IMR-90 (cell line): ENCODE measurements at regions not wholly inside any gene's neighbourhood (a gene's known extent, or its start where the extent isn't known, plus 50 kb on each side); places are given as distances from the start of the nearest gene placed in this dataset.

Experiments used
- ATAC-seq: fragments of 200-7000 bp; cut with Tn5 transposase; 2 replicates; pipeline ENCODE4 v1.9.1; 2020; ENCODE audit warnings: low read depth, mild to moderate bottlenecking, moderate library complexity
- BruUV-seq: library from RNA; stranded (reverse); fragments of 400-500 nt; replicated peaks from 2 replicates; lab custom pipeline; 2021; lab: Mats Ljungman, UMichigan
- CTCF ChIA-PET: fragments of 300-600 bp; formaldehyde crosslinking; extraction: SDS; loops from one replicate; lab custom pipeline; 2021; ENCODE audit warnings: antibody characterized with exemption; lab: Yijun Ruan, JAX
- POLR2A ChIA-PET: fragments of 300-600 bp; sonication (Branson Sonifier 250); formaldehyde crosslinking; loops from one replicate; lab custom pipeline; 2022; ENCODE audit warnings: antibody characterized with exemption; ENCODE audit not compliant: unreplicated experiment; lab: Charles Lee
- DNase-seq: peaks from one replicate; pipeline ENCODE4 v3.0.0; 2013
- H2AFZ ChIP-seq: replicated peaks from 2 replicates; pipeline ENCODE3; 2013; ENCODE audit warnings: low read length, mild to moderate bottlenecking; ENCODE audit not compliant: poor library complexity
- H2AK5ac ChIP-seq: 2 replicates; pipeline ENCODE4 v1.6.1; 2013; ENCODE audit warnings: low read depth, low read length, inconsistent platforms
- H2AK9ac ChIP-seq: replicated peaks from 2 replicates; pipeline ENCODE3; 2013; ENCODE audit warnings: mild to moderate bottlenecking, low read depth, low read length, moderate library complexity; ENCODE audit not compliant: poor library complexity
- H2BK120ac ChIP-seq: 2 replicates; pipeline ENCODE4 v1.6.1; 2013; ENCODE audit warnings: low read depth, low read length, inconsistent platforms
- H2BK15ac ChIP-seq: 3 replicates; pipeline ENCODE4 v1.6.1; 2013; ENCODE audit warnings: low read depth, low read length, inconsistent platforms
- H2BK20ac ChIP-seq: 2 replicates; pipeline ENCODE4 v1.6.1; 2013; ENCODE audit warnings: low read depth, mild to moderate bottlenecking, inconsistent platforms, low read length, moderate library complexity
- H2BK5ac ChIP-seq: 2 replicates; pipeline ENCODE4 v1.6.1; 2013; ENCODE audit warnings: mild to moderate bottlenecking, low read depth, low read length, inconsistent platforms; ENCODE audit not compliant: poor library complexity, severe bottlenecking
- H3K14ac ChIP-seq: replicated peaks from 2 replicates; pipeline ENCODE4 v1.6.1; 2013; ENCODE audit warnings: low read depth, low read length, inconsistent platforms
- H3K18ac ChIP-seq: 2 replicates; pipeline ENCODE4 v1.6.1; 2013; ENCODE audit warnings: low read depth, low read length, control low read depth
- H3K23ac ChIP-seq: 2 replicates; pipeline ENCODE4 v1.6.1; 2013; ENCODE audit warnings: low read depth, low read length, inconsistent platforms
- H3K27ac ChIP-seq: 2 replicates; pipeline ENCODE4 v1.5.1; 2013; ENCODE audit warnings: mild to moderate bottlenecking, control low read depth, low read length; ENCODE audit not compliant: insufficient read depth
- H3K27me3 ChIP-seq: 2 replicates; pipeline ENCODE4 v1.6.1; 2013; ENCODE audit warnings: low read length; ENCODE audit not compliant: control insufficient read depth, insufficient read depth
- H3K36me3 ChIP-seq: 2 replicates; pipeline ENCODE4 v1.6.1; 2013; ENCODE audit warnings: low read length, mixed read lengths; ENCODE audit not compliant: control insufficient read depth, insufficient read depth
- H3K4ac ChIP-seq: 2 replicates; pipeline ENCODE4 v1.6.1; 2013; ENCODE audit warnings: low read depth, low read length, inconsistent platforms
- H3K4me1 ChIP-seq: 2 replicates; pipeline ENCODE4 v1.6.1; 2013; ENCODE audit warnings: low read length, mixed read lengths; ENCODE audit not compliant: control insufficient read depth, insufficient read depth
- H3K4me2 ChIP-seq: 2 replicates; pipeline ENCODE4 v1.6.1; 2013; ENCODE audit warnings: low read depth, mild to moderate bottlenecking, control low read depth, low read length, moderate library complexity
- H3K4me3 ChIP-seq: 2 replicates; pipeline ENCODE4 v1.5.1; 2013; ENCODE audit warnings: low read depth, mild to moderate bottlenecking, control low read depth, low read length, moderate library complexity; ENCODE audit not compliant: insufficient read depth
- H3K56ac ChIP-seq: 2 replicates; pipeline ENCODE4 v1.6.1; 2013; ENCODE audit warnings: low read length, inconsistent platforms; ENCODE audit not compliant: insufficient read depth; ENCODE audit errors: extremely low read depth
- H3K79me1 ChIP-seq, 2 experiments: 2 replicates each; pipeline ENCODE4 v1.6.1; 2013; ENCODE audit warnings: low read length in 2 of 2, inconsistent platforms in 1 of 2, low read depth in 1 of 2
- H3K9ac ChIP-seq: 2 replicates; pipeline ENCODE4 v1.6.1; 2013; ENCODE audit warnings: low read depth, low read length, control low read depth
- H3K9me1 ChIP-seq: 2 replicates; pipeline ENCODE4 v1.6.1; 2013; ENCODE audit warnings: low read length, inconsistent platforms; ENCODE audit not compliant: insufficient read depth
- H3K9me3 ChIP-seq: 2 replicates; pipeline ENCODE4 v1.6.1; 2013; ENCODE audit warnings: low read length; ENCODE audit not compliant: control insufficient read depth, insufficient read depth
- H4K20me1 ChIP-seq: 2 replicates; pipeline ENCODE4 v1.6.1; 2013; ENCODE audit warnings: low read length, inconsistent platforms; ENCODE audit not compliant: insufficient read depth
- H4K5ac ChIP-seq: 2 replicates; pipeline ENCODE4 v1.6.1; 2013; ENCODE audit warnings: mild to moderate bottlenecking, low read depth, low read length, control low read depth
- H4K8ac ChIP-seq, 2 experiments: 2 replicates each; pipeline ENCODE4 v1.6.1; 2013; ENCODE audit warnings: low read depth in 2 of 2, low read length in 2 of 2, control low read depth in 1 of 2, inconsistent platforms in 1 of 2
- H4K91ac ChIP-seq: 2 replicates; pipeline ENCODE4 v1.6.1; 2013; ENCODE audit warnings: low read depth, low read length, inconsistent platforms; ENCODE audit not compliant: insufficient read depth
- BHLHE40 ChIP-seq: fragments of 150-350 bp; IDR thresholded peaks from 2 replicates; pipeline ENCODE4 v1.6.1; 2016; ENCODE audit warnings: mild to moderate bottlenecking, low read depth, low read length
- CHD1 ChIP-seq: IDR thresholded peaks from 2 replicates; pipeline ENCODE4 v1.6.1; 2012; ENCODE audit warnings: low read depth, low read length, improper control_type of control experiment
- FOS ChIP-seq: fragments of 150-350 bp; IDR thresholded peaks from 2 replicates; pipeline ENCODE4 v1.6.1; 2016; ENCODE audit warnings: low read depth, low read length
- MAFK ChIP-seq: IDR thresholded peaks from 2 replicates; pipeline ENCODE4 v1.6.1; 2012; ENCODE audit warnings: low read depth, low read length, improper control_type of control experiment
- MAZ ChIP-seq: IDR thresholded peaks from 2 replicates; pipeline ENCODE4 v1.6.1; 2012; ENCODE audit warnings: low read depth, mild to moderate bottlenecking, low read length, improper control_type of control experiment, moderate library complexity, borderline replicate concordance
- MXI1 ChIP-seq: IDR thresholded peaks from 2 replicates; pipeline ENCODE4 v1.6.1; 2012; ENCODE audit warnings: low read depth, mild to moderate bottlenecking, low read length, moderate library complexity, borderline replicate concordance
- NFE2L2 ChIP-seq: fragments of 150-350 bp; IDR thresholded peaks from 2 replicates; pipeline ENCODE4 v1.6.1; 2016; ENCODE audit warnings: low read depth, mild to moderate bottlenecking, low read length
- POLR2A ChIP-seq: IDR thresholded peaks from 2 replicates; pipeline ENCODE4 v1.6.1; 2012; ENCODE audit warnings: mild to moderate bottlenecking, low read depth, low read length
- RAD21 ChIP-seq: IDR thresholded peaks from 2 replicates; pipeline ENCODE4 v1.6.1; 2012; ENCODE audit warnings: low read length, improper control_type of control experiment
- RCOR1 ChIP-seq: IDR thresholded peaks from 2 replicates; pipeline ENCODE4 v1.6.1; 2012; ENCODE audit warnings: mild to moderate bottlenecking, low read length, improper control_type of control experiment; ENCODE audit not compliant: insufficient replicate concordance
- RFX5 ChIP-seq: IDR thresholded peaks from 2 replicates; pipeline ENCODE4 v1.8.0; 2012; ENCODE audit warnings: low read depth, mild to moderate bottlenecking, low read length, moderate library complexity
- WGBS, 2 experiments: methylation state at CpG; one replicate each; pipeline versions ENCODE4 v1.1.5 to v1.1.7; 2013; ENCODE audit warnings: missing lambda C conversion rate in 2 of 2; ENCODE audit not compliant: insufficient read length in 1 of 2; ENCODE audit errors: extremely low coverage in 2 of 2; 5-methylcytosine and 5-hydroxymethylcytosine counted together
- dilution Hi-C: fragments of 300-500 bp; cut with HindIII; formaldehyde crosslinking; loops from one replicate; pipeline ENCODE4 v1.14.3; 2018; ENCODE audit warnings: low sequenced_read_pairs; ENCODE audit not compliant: unreplicated experiment
- in situ Hi-C: fragments of 300-500 bp; cut with MboI; formaldehyde crosslinking; loops from 3 replicates; pipeline ENCODE4 v1.14.3; 2019; ENCODE audit warnings: low sequenced_read_pairs, inconsistent platforms, mixed read lengths
- intact Hi-C: fragments of 100-400 bp; cut with micrococcal nuclease; formaldehyde crosslinking; loops from 2 replicates; pipeline ENCODE4 v1.10.0; 2022
- TF ChIP-seq, protein P1 (sequence below): fragments of 150-350 bp; IDR thresholded peaks from 2 replicates; pipeline ENCODE4 v1.6.1; 2017; ENCODE audit warnings: mild to moderate bottlenecking, antibody characterized with exemption, low read length, low read depth
- TF ChIP-seq, protein P2 (sequence below): conservative IDR thresholded peaks from 2 replicates; pipeline ENCODE4 v1.5.1; 2012; ENCODE audit warnings: mild to moderate bottlenecking, low read depth, low read length, improper control_type of control experiment
- TF ChIP-seq, protein P3 (sequence below): fragments of 150-350 bp; IDR thresholded peaks from 2 replicates; pipeline ENCODE4 v1.6.1; 2016; ENCODE audit warnings: low read depth, mild to moderate bottlenecking, low read length, moderate library complexity, borderline replicate concordance

DNA sequence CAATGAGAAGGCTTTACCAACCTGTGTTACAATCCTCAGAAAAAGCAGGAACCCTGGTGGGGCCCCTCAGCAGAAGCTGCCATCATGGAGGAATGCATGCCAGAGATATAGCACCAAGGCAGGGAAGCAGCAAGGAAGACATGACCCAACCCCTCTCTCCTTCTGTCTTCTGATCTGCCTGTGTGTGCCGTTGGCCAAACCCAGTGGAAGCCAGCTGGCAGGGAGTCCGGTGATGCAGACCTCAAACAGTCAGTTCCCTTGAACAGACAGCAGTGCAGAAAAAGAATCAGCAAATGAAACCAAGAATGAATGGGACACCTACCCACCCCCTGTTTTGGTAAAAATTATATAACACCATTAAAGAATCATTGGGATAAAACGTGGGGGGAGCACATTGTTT, 234.2 kb downstream of the ZNF608 start:
- H3K14ac ChIP-seq = no peak overlapping the region
- H2BK15ac ChIP-seq = no peak overlapping the region
- H2AK9ac ChIP-seq = no peak overlapping the region
- no peaks in the 10 kb centered on the region for H3K36me3 ChIP-seq
- no peaks in the 10 kb centered on the region for H3K9me1 ChIP-seq
- no peaks in the 10 kb centered on the region for H3K27me3 ChIP-seq
- H2BK20ac ChIP-seq = no peak overlapping the region
- no peak overlapping the region for H2AK5ac ChIP-seq
- H2BK120ac ChIP-seq = no peak overlapping the region
- no peak overlapping the region for H3K56ac ChIP-seq
- H4K91ac ChIP-seq = no peak overlapping the region
- no peak overlapping the region for H3K23ac ChIP-seq
- no TSS peak for BruUV-seq
- H3K9me3 ChIP-seq = no peaks in the 10 kb centered on the region
- intact Hi-C loops (loop anchor here (10.0 kb wide), 1 partner anchor 233 kb away; the partner anchor contains the start of gene ZNF608), in situ Hi-C loops (no loop called here), dilution Hi-C loops (no loop called here)
- peaks cover 4% of the 10 kb centered on the region for H3K4me1 ChIP-seq
- peak; percentile 59 for ATAC-seq
- H2AFZ ChIP-seq = no peak overlapping the region
- no peaks in the 10 kb centered on the region for H4K20me1 ChIP-seq
- no peak overlapping the region for H3K4me3 ChIP-seq
- no peak overlapping the region for H3K27ac ChIP-seq
- H4K8ac ChIP-seq = no peak overlapping the region
- POLR2A ChIA-PET = no interaction called here
- no CpG with 5 or more reads among the region's 3 CpGs for whole genome bisulfite sequencing, 2 experiments
- H3K4ac ChIP-seq = no peak overlapping the region
- no peak overlapping the region for H3K18ac ChIP-seq
- DNase-seq = peak; percentile 41
- CTCF ChIA-PET = no interaction called here
- no peak overlapping the region for H3K9ac ChIP-seq
- no peak for TF ChIP-seq MAFK
- no peak for TF ChIP-seq POLR2A
- TF ChIP-seq, protein P1, sequence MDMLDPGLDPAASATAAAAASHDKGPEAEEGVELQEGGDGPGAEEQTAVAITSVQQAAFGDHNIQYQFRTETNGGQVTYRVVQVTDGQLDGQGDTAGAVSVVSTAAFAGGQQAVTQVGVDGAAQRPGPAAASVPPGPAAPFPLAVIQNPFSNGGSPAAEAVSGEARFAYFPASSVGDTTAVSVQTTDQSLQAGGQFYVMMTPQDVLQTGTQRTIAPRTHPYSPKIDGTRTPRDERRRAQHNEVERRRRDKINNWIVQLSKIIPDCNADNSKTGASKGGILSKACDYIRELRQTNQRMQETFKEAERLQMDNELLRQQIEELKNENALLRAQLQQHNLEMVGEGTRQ = no peak
- TF ChIP-seq FOS = no peak
- TF ChIP-seq MAZ = no peak
- TF ChIP-seq NFE2L2 = no peak
- no peak for TF ChIP-seq RCOR1
- TF ChIP-seq RAD21 = no peak
- no peak for TF ChIP-seq RFX5
- TF ChIP-seq, protein P2, sequence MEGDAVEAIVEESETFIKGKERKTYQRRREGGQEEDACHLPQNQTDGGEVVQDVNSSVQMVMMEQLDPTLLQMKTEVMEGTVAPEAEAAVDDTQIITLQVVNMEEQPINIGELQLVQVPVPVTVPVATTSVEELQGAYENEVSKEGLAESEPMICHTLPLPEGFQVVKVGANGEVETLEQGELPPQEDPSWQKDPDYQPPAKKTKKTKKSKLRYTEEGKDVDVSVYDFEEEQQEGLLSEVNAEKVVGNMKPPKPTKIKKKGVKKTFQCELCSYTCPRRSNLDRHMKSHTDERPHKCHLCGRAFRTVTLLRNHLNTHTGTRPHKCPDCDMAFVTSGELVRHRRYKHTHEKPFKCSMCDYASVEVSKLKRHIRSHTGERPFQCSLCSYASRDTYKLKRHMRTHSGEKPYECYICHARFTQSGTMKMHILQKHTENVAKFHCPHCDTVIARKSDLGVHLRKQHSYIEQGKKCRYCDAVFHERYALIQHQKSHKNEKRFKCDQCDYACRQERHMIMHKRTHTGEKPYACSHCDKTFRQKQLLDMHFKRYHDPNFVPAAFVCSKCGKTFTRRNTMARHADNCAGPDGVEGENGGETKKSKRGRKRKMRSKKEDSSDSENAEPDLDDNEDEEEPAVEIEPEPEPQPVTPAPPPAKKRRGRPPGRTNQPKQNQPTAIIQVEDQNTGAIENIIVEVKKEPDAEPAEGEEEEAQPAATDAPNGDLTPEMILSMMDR = no peak
- no peak for TF ChIP-seq CHD1
- TF ChIP-seq, protein P3, sequence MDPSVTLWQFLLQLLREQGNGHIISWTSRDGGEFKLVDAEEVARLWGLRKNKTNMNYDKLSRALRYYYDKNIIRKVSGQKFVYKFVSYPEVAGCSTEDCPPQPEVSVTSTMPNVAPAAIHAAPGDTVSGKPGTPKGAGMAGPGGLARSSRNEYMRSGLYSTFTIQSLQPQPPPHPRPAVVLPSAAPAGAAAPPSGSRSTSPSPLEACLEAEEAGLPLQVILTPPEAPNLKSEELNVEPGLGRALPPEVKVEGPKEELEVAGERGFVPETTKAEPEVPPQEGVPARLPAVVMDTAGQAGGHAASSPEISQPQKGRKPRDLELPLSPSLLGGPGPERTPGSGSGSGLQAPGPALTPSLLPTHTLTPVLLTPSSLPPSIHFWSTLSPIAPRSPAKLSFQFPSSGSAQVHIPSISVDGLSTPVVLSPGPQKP = no peak
- no peak for TF ChIP-seq BHLHE40
- no peak for TF ChIP-seq MXI1
- H3K4me2 ChIP-seq = no peak overlapping the region
- H2BK5ac ChIP-seq = no peak overlapping the region
- no peaks in the 10 kb centered on the region for H3K79me1 ChIP-seq
- H4K5ac ChIP-seq = no peak overlapping the region
